Effector CD4-positive, alpha-beta T cell (primary cell): ENCODE measurements at regions not wholly inside any gene's neighbourhood (a gene's known extent, or its start where the extent isn't known, plus 50 kb on each side); places are given as distances from the start of the nearest gene placed in this dataset.
"Not testable (repeated sequence)": the region's sequence is repeated elsewhere in the genome, so short reads cannot be mapped to it uniquely, and the experiment has no call there.

Experiments
- DNase-seq: peaks from one replicate; pipeline ENCODE4 v3.0.0-alpha.2; 2020

DNA sequence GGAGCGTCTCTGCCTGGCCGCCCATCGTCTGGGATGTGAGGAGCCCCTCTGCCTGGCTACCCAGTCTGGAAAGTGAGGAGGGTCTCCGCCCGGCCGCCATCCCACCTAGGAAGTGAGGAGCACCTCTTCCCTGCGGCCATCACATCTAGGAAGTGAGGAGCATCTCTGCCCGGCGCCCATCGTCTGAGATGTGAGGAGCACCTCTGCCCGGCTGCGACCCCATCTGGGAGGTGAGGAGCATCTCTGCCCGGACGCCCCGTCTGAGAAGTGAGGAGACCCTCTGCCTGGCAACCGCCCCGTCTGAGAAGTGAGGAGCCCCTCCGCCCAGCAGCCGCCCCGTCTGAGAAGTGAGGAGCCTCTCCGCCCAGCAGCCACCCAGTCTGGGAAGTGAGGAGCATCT, 84.5 kb downstream of the IDS start:
- DNase-seq = not testable (repeated sequence)

DNA sequence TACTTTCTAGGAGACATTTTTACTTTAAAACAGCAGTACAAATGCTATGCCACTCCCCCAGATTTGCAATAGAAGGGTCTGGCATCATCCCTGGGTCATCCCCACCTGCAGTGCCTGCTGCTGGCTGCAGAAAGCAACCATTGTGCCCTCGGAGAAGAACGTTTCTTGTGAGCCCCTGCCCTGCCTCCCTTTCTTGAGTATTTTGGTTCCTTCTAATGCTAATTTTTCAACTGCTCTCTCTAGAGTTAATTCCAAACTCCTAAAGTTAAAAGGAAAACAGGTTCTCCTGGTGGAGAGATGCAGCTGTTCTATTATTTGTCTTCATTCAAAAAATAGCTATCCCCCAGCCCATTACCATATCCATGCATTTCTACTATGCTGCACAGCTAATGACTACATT, 107.1 kb downstream of the IDS start:
- DNase-seq = no peak

DNA sequence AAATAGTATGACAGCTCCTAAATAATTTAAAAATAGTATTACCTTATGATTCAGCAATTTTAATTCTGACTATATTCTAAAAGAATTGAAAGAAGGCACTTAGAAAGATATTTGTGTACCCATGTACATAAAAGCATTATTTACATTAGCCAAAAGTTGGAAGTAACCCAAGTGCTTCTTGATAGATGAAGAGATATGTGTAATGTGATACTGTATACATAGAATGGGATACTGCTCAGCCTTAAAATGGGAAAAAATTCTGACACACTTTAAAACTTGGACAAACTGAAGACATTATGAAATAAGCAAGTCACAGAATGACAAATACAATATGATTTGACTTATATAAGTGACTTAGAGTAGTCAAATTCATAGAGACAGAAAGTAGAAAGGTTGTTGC, 112.2 kb downstream of the IDS start:
- DNase-seq = no peak

DNA sequence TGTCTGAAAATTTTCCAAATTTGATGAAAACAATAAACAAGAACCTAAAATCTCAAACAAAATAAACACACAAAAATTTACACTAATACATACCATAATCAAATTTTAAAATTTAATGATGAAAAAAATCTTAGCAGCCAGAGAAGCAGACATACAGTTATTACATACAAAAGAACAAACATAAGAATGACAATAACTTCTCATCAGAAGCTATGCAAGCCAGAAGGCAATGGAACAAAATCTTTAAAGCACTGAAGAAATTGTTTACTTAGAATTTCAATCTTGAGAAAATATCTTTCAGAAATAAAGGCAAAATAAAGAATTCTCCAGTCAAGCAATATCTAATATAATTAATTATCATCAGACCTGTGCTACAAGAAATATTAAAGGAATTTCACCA, 121.3 kb downstream of the IDS start:
- no peak for DNase-seq

DNA sequence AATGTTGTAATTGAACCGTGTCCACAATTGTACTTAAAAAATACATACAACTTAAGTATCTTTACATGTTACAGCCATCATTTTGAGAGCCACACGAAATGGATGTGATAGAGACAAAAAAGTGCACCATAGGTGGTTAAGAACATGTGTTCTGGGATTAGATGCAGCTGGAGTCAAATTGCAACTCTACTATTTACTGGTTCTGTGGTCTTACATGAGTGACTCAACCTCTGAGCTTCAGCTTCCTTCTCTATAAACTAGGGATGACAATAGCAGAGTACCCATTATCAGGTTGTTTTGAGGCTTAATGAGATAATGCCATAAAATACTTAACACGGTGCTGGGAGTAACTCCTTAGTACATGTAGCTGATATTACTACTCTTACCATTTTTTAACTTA, 130.4 kb downstream of the IDS start:
- no peak for DNase-seq

DNA sequence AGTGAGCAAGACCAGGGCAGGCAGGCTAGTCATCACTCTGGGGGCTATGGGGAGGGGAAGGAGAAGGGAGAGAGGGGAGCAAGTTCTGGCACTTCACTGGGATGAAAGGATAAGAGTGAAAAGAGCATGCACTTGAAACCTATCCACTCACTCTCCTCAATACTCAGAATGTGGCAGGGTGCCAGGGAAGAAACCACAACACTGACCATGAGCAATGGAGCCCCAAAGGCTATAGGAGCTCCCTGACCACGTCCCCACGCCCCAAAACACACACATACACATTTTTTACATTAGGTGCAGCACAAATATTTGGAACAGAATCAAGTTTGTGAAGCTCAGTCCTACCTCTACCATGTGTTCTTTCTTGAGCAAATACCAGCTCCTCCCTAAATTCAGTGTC, 132.2 kb downstream of the IDS start:
- no peak for DNase-seq

DNA sequence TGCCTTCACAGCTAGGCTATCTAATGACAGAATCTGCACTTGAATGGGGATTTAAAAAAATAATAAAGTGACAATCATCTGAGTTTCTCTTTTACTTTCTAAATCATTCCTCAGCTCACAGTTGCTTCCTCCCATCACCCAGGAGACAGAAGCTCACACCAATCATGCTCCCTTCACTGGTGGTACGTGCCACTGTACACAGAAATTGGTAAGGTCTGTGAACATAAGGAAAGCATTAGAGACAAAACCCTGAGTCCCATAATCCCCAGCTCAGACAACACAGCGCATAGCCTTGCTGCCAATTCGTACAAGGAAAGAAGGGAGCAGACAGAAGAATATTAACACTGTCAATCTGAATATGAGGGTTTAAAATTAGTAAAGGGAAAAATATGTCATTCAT, 133.1 kb downstream of the IDS start:
- no peak for DNase-seq

DNA sequence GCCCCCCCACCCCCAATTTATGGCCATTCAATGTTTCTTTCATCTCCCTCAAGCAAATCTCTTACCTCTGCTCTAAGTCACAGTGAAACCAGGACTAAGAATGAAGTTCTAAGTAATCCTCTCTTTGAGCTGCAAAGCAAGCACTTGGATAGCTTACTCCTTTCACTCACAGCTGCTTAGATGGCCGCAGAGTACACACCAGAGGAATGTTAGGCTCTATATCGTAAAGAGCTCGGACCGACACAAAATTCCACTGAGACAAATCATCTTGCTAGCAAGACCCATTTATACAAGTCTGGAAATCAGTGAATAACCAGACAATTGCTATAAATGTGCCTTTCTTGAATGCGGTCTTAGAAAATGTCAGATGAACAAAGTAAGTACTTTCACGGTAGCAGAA, 135.0 kb downstream of the IDS start:
- no peak for DNase-seq

DNA sequence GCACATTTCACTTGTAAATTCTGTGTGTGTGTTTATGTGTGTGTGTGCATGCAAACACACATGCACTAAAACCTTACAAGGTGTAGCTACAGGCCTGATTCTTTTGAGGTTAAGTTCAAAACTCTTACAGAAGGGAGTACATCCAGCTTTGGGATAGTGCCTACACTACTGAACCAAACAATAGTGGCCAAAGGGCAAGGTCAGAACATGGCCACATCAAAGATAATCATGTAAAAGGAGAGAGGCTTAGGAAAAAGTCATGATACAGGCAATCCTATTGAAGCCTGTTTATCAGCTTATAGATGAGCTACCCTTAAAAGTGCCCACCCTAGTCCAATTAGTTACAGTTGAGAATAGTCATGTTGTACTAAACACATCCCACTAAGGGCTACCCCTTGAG, 139.6 kb downstream of the IDS start:
- DNase-seq = no peak

DNA sequence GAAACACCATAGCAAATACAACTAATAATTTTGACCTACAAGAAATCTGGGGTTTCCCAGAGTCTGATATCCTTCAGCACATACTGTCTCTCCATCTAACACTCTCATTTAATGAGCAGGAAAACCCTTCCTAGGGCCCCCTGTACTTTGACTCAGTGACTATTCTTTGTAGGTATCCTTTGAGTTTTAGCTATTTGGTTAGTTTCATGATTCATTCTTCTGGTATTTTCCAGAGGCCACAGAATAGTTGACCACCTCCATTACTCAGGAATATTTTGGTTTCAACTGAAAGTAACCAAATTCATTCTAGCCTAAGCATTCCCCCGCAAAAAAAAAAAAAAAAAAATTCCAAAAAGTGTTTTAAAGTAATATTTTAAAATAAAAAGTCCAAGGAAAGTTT, 140.0 kb downstream of the IDS start:
- no peak for DNase-seq

DNA sequence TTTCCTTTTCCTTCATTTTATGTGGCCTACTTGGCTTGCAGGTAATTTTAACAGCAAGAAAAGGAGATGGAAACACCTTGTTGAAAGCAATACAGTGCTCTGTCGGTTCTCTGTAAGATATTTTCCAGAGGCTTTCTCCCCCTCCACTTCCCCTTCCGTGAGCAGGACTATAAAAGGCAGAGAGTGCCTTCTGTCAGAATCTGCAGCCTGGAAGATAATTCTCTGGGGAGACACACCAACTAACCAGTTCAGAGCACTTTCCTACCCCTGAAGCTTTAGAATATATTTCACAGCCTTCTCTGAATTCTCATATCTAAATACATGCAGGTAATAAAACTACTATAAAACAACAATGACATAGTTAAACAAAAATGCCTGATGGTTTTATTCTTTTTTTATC, 141.1 kb downstream of the IDS start:
- no peak for DNase-seq

DNA sequence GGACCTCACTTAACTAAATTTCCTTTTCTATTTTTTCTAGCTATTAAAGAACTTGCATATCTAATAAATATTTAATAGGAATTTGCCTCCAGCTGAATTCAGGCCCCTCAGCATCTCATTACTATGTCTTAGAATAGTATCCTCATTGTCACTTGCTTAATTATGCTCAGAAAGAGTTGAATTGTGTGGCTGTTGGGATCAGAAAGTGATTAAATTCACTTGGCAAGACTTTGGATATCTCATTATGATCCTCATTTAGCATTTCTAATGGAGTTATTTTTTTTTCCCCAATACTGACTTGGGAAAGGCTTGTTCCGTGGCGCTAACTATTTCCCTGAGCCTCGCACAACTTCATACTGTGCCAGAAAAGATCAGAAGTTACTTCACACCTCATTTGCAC, 158.8 kb downstream of the IDS start:
- DNase-seq = no peak

DNA sequence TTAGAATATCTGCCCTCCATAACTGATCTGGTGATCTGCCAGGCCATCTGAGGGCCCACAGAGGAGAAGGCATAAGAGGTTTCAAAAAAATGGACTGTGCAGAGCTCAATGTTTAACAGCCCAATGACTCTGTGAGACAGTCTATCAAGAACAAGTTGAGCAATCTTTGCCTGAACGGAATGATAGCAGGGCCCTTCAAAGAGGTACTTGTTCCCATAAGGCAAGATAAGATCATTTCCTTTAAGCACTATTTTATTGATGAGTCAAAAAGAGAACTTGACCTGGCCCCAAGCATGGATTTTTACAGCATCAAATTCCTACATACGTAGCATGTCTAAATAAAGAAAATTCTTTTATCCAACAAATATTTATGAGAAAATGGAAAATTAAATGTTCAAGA, 182.8 kb downstream of the IDS start:
- no peak for DNase-seq

DNA sequence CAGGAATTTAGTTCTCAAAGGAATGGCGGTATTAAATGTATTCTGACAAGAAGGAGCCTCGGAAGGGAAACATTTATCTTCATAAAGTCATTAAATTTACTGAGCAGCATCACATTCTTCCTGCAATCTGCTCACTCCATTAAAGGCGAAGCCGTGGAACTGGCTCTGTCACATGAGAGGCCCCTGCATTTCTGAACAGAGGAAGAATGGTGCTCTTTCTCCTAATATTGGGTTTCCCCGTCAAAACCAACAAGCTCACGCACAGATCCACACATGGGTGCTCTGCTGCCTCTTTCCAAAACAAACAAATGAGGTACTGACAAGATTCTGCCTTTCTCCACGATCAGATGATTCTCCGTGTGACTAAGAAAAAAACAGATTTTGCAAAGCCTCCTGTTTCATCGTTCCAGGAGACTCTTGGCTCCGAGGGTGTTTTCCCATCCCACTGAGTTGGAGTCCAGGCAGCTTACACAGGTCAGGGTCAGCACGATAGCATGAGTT, 191.2 kb downstream of the IDS start:
- DNase-seq = no peak

DNA sequence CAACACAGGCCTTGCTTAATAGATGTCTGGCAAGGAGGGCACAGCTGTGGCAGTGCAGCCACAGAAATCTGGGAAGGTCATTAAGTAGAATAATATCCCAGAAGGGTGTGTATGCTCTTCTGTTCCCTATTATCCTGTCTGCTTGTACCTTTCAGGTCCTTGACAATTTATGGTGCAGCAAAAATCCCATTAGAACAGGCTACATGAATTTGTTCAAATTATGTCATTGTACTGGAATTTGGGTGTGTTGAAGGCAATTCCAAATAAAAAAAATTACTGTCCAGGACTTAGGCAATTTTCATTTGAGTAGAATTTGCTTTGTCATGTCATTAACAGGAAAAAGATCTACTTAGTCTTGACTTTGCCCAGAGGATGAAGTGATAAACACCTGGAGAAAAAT, 192.1 kb downstream of the IDS start:
- no peak for DNase-seq

DNA sequence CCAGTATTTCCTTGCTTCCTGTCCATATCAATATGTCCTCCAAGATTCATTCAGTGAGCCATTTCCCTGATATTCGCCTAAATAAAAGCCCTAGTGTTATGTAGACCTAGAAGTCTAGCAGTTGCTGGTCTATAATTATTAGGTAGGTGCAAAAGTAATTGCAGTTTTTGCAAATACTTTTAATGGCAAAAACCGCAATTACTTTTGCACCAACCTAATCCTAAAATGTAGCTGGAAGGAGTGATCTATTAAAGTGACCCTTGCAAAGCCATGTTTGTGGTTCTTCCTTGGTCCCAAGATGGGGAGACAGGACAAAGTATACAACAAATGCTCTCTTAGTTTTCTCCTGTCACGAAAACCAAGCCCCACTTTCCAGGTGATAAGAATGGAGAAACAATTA, 193.0 kb downstream of the IDS start:
- DNase-seq = no peak

DNA sequence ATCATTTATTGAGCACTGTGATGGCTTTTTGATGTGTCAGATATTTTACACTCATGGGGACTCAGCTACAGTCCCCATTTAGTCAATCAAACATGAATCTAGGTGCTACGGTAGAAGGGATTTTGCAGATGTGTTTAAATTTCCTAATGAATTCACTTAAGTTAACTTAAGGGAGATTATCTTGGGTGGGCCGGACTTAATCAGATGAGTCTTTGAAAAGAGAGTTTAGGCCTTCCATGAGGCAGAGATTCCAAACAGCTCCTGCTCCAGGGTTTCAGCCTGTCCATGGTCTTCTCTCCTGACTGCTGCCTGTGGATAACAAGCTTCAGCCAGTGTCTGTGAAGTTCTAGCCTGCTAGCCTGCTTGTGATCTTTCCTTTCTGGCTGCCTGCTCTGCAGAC, 202.4 kb downstream of the IDS start:
- no peak for DNase-seq

DNA sequence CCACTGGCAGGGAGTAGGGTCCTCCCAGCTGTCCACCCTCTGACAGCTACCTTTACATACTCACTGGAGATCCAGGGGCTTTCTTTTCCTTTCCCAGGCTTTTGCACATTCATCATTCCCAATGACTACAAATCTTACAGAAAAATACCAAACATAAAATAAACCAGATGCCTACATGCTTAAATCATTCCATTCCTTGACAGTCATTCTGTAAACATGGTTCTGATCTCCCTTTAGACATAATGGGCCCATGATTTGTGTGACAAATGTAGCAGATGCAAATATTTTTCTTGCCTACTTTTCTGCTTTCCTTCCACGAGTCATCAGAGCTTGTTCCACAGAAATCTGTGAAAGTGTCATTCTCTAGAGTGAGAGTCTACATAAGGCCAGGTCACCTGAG, 207.0 kb downstream of the IDS start:
- DNase-seq = no peak

DNA sequence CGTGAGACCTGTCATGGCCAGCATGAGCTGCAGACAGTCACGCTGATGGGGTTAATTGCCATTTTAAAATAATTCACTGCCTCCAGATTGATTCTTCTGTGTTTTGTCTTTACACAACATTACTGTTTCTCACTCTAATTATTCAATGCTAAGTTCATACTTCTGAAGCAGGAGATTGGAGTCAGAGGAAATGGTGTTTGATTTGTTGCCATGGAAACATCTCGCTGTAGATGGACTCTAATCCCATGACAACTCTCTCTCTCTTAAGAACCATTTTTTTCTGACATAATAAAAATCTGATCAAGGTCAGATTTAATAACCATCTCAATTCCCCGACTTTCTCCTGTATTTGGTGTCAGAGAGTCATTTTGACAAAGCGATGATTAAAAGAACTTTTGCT, 209.0 kb downstream of the IDS start:
- no peak for DNase-seq

DNA sequence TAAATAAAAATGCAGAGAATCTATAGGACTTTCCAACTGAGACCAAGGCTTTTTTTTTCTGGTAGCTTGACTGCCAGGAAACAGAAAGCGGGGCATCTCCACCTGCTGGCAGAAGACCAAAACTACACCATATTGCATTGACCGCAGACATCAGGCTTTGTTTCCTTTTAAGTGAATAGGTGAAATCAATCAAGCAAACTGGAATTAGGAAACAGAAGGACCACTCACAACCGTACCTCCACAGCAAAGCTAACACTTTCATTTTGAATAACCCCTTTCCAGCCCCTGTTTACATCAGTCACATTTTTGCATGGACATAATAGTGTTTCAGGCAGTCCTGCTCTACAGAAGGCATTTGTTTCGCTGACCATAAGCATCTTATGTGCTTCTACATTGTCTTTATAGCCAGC, 218.2 kb downstream of the IDS start:
- peak; percentile 22 for DNase-seq

DNA sequence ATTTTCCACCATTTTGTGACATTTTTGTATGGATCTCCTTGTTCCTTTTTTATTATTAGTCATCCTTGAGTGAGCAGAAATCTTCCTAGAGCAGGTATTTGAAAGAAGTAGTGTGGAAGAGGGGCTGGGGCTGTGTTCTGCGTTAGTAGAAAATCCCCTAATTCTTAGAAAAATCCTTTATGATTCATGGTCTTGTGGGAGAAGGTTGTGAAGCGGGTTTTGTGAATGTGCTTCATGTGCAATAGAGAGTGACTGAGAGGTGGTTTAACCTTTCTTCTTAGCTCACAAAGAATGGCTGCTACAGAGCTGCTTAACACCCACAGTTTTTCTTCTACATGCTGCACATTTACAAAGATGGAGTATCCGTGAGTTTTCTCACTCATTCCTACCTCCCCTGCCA, 220.5 kb downstream of the IDS start:
- DNase-seq = no peak

DNA sequence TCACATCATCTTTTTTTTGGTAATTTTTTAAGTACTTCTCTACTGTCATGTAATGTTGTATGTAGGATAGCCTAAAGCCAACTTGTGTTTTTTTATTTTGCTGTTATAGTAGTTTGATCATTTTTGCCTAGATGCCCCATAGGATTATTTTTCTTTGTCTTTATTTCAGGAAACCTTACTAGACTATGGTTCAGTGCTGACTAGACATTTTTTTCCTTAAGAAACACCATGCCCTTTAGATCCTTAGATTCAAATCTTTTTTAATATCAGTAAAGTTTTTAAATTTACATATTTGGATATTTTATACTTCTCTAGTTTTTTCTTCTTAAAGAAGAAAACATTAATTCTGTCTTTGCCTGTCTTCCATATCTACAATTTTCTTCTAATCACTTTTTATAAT, 221.3 kb downstream of the IDS start:
- no peak for DNase-seq

DNA sequence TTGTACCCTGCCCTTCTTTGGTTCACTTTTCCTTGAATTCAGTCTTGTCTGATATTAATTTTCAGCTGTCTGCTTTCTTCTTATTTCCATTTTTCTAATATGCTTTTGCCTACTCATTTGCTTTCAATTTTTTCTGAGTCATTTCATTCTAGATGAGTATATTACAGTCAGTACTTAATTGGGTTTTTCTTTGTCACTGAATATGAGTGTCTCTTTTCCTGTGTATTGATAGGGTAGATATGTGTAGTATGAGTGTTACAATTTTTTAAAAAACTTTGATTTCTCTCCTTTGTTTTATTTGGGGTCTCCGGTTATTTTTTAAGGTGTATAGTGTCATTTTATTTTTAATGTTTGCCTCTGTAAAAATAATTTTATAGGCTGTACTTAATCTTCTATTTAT, 222.2 kb downstream of the IDS start:
- DNase-seq = no peak

DNA sequence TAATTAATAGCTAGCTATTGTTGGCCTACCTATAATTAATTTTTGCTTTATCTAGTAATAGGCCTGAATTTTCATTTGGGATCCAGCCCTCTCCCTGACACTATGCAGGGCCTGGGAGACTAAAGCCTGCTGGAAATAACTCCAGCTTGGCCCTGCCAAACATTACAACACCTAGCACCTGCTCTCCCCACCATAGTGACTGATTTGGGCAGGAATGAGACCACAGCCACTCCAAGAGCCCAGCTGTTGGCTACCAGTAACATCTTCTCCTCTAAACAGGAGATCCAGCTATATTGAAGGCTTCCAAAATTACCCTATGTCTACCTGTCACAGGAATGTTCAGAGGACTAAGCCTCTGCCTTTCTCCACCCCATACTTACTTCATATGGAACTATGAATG, 225.1 kb downstream of the IDS start:
- no peak for DNase-seq

DNA sequence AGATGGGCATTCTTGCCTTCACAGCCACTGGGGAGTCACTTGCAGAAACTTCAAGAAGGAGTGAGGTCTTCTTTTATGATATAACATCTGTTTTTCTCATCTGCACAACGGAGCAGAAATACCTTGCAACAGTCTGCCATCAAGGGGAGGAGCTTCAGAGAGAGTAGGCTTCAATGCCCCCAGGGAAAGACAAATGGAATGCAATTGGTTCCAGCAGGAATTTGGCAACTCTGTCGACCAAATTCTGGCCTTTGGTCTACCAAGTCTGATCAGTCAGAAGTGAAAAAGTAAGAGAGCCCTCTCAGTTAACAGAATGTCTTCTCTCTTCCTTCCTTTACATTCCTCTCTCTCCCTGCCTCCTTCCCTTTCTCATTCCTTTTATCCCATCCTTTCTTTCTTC, 229.3 kb downstream of the IDS start:
- no peak for DNase-seq

DNA sequence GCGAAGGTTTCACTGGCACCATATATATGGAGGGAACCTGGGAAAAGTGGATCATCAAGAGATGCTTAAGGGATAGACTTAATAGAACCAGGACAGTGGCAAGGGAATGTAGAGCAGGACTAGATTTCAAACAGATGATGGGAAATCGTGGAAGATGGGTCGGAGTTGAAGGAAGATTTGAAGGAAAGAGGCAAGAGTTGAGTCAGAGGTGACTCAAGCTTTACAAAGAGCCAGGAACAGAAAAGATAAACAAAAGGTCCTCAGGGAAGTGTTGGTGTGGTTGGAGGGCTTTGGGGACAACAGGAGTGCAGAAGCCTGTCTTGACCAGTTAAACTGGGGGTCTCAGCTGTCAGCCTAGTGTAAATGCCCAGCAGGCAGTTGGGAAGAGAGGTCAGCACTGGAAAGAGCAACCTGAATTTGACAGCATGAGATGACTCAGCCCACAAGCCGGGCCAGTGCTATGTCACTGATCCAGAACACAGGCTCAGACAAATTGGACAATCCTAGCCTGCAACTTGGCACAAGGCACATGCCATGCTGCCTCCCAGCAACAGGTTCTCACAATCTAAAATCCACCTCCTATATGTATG, 230.5 kb downstream of the IDS start:
- no peak for DNase-seq
